GM23338 (cell line): ENCODE measurements at regions not wholly inside any gene's neighbourhood (a gene's known extent, or its start where the extent isn't known, plus 50 kb on each side); places are given as distances from the start of the nearest gene placed in this dataset.

Experiments used
- ATAC-seq: fragments of 200-7000 bp; cut with Tn5 transposase; 3 replicates; pipeline ENCODE4 v1.9.1; 2020
- DNase-seq: peaks from one replicate; pipeline ENCODE4 v3.0.0-alpha.2; 2015; ENCODE audit warnings: low spot score
- H2AFZ ChIP-seq: fragments of 200-600 bp; sonication (generic); 2 replicates; pipeline ENCODE4 v1.8.0; 2016; ENCODE audit warnings: antibody characterized with exemption, mild to moderate bottlenecking, moderate library complexity
- H3F3A ChIP-seq: fragments of 200-600 bp; sonication (generic); replicated peaks from 2 replicates; pipeline ENCODE4 v1.8.0; 2017; ENCODE audit warnings: antibody characterized with exemption, mixed run types, low read depth
- H3K27ac ChIP-seq: fragments of 200-600 bp; sonication (generic); 2 replicates; pipeline ENCODE4 v1.6.1; 2016; ENCODE audit warnings: low read depth
- H3K27me3 ChIP-seq: fragments of 200-600 bp; sonication (generic); 2 replicates; pipeline ENCODE4 v1.8.0; 2016; ENCODE audit warnings: mild to moderate bottlenecking, mixed run types, moderate library complexity; ENCODE audit not compliant: insufficient read depth
- H3K36me3 ChIP-seq: fragments of 200-600 bp; sonication (generic); 2 replicates; pipeline ENCODE4 v1.8.0; 2016; ENCODE audit warnings: mild to moderate bottlenecking; ENCODE audit not compliant: insufficient read depth
- H3K4me1 ChIP-seq: fragments of 200-600 bp; sonication (generic); 2 replicates; pipeline ENCODE4 v1.8.0; 2016; ENCODE audit warnings: mild to moderate bottlenecking, moderate library complexity; ENCODE audit not compliant: insufficient read depth
- H3K4me2 ChIP-seq: fragments of 200-600 bp; sonication (generic); 2 replicates; pipeline ENCODE4 v1.7.1; 2017; ENCODE audit warnings: mixed run types
- H3K4me3 ChIP-seq: fragments of 200-600 bp; sonication (generic); 2 replicates; pipeline ENCODE4 v1.6.1; 2016; ENCODE audit warnings: mixed run types
- H3K79me2 ChIP-seq: fragments of 200-600 bp; sonication (generic); replicated peaks from 2 replicates; pipeline ENCODE4 v1.8.0; 2017; ENCODE audit warnings: mild to moderate bottlenecking; ENCODE audit not compliant: insufficient read depth
- H3K9me2 ChIP-seq: fragments of 200-600 bp; sonication (generic); 2 replicates; pipeline ENCODE4 v1.8.0; 2017; ENCODE audit not compliant: insufficient read depth
- H4K20me1 ChIP-seq: fragments of 200-600 bp; sonication (generic); replicated peaks from 2 replicates; pipeline ENCODE4 v1.8.0; 2017; ENCODE audit warnings: mild to moderate bottlenecking; ENCODE audit not compliant: insufficient read depth
- H3K27ac Mint-ChIP-seq: 2 replicates; pipeline ENCODE4 v1.8.0; 2020; ENCODE audit warnings: inconsistent platforms, mild to moderate bottlenecking, moderate library complexity, mixed read lengths
- H3K27me3 Mint-ChIP-seq: 3 replicates; pipeline ENCODE4 v1.8.0; 2022; ENCODE audit warnings: low read depth, mild to moderate bottlenecking, moderate library complexity, mixed read lengths, inconsistent platforms; ENCODE audit not compliant: insufficient read depth, poor library complexity
- H3K36me3 Mint-ChIP-seq: 3 replicates; pipeline ENCODE4 v1.8.0; 2021; ENCODE audit warnings: low read depth, mild to moderate bottlenecking, inconsistent platforms, moderate library complexity, mixed read lengths
- H3K4me1 Mint-ChIP-seq: 3 replicates; pipeline ENCODE4 v1.8.0; 2020; ENCODE audit warnings: mild to moderate bottlenecking, inconsistent platforms, mixed read lengths
- H3K4me3 Mint-ChIP-seq: 3 replicates; pipeline ENCODE4 v1.8.0; 2021; ENCODE audit warnings: moderate library complexity, mild to moderate bottlenecking, inconsistent platforms, mixed read lengths
- H3K9me3 Mint-ChIP-seq: 3 replicates; pipeline ENCODE4 v1.8.0; 2020; ENCODE audit warnings: moderate library complexity, mild to moderate bottlenecking, inconsistent platforms, mixed read lengths
- CREB1 ChIP-seq: fragments of 250-450 bp; sonication (Bioruptor Pico); IDR thresholded peaks from 2 replicates; pipeline ENCODE4 v1.5.0; 2020; ENCODE audit warnings: low read depth, mild to moderate bottlenecking, moderate library complexity
- ETS1 ChIP-seq: IDR thresholded peaks from 2 replicates; pipeline ENCODE4 v1.6.1; 2016; ENCODE audit warnings: antibody characterized with exemption
- EZH2phosphoT487 ChIP-seq: fragments of 200-600 bp; sonication (generic); IDR thresholded peaks from one replicate; pipeline ENCODE4 v1.8.1; 2018; ENCODE audit warnings: antibody characterized with exemption; ENCODE audit not compliant: unreplicated experiment
- JUNB ChIP-seq: IDR thresholded peaks from one replicate; pipeline ENCODE4 v1.6.1; 2016; ENCODE audit warnings: antibody characterized with exemption; ENCODE audit not compliant: unreplicated experiment
- POLR2AphosphoS5 ChIP-seq: IDR thresholded peaks from 2 replicates; pipeline ENCODE4 v1.6.1; 2016; ENCODE audit warnings: antibody characterized with exemption, low read depth
- STAT1 ChIP-seq: IDR thresholded peaks from one replicate; pipeline ENCODE4 v1.6.1; 2016; ENCODE audit warnings: antibody characterized with exemption; ENCODE audit not compliant: unreplicated experiment
- ZNF331 ChIP-seq: fragments of 250-450 bp; sonication (Bioruptor Pico); IDR thresholded peaks from 2 replicates; pipeline ENCODE4 v1.5.0; 2020; ENCODE audit warnings: low read depth, mild to moderate bottlenecking, moderate library complexity
- ZNF462 ChIP-seq: fragments of 250-450 bp; sonication (Bioruptor Pico); IDR thresholded peaks from 2 replicates; pipeline ENCODE4 v1.5.0; 2020; ENCODE audit warnings: mild to moderate bottlenecking, moderate library complexity

DNA sequence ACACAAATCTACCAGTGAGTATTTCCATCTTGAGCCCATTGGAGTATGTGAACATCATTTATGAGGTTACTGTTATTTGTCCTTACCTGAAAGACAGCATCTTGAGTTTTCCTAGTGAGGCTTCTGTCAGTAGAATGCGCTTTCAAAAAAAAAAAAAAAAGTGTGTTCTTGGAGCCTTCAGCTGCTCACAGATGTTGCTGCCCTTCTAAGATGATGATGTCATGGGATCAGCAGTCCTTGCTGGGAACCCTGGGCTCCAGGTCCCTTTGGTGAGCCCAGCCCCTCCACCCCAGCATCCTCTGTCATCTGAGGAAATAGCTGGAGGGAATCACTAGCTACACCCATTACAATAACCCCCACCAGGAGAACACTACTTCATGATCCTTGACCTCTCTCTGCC lies 83.3 kb downstream of the ATPSCKMT start:
- H3K4me3 ChIP-seq = no peak overlapping the region
- no peaks in the 10 kb centered on the region for H3K79me2 ChIP-seq
- no peak overlapping the region for H3K4me2 ChIP-seq
- no peaks in the 10 kb centered on the region for H3K27me3 ChIP-seq
- H3F3A ChIP-seq = no peaks in the 10 kb centered on the region
- Mint-ChIP-seq H3K27ac (no peak overlapping the region), H3K4me3 (no peak overlapping the region), H3K27me3 (peaks cover 2% of the 10 kb centered on the region), H3K4me1 (peaks cover 14% of the 10 kb centered on the region), H3K9me3 (peaks cover 12% of the 10 kb centered on the region), H3K36me3 (peaks cover 16% of the 10 kb centered on the region)
- H3K36me3 ChIP-seq = no peaks in the 10 kb centered on the region
- no peak overlapping the region for H3K27ac ChIP-seq
- peaks cover 6% of the 10 kb centered on the region; the same call in 1 of the 2 replicates for H3K9me2 ChIP-seq
- DNase-seq (no peak), ATAC-seq (no peak)
- H3K4me1 ChIP-seq = peaks cover 13% of the 10 kb centered on the region
- no peak for TF ChIP-seq ZNF331 (CRISPR knock-in tag)
- TF ChIP-seq JUNB = no peak
- no peak for TF ChIP-seq ETS1
- no peak for TF ChIP-seq POLR2AphosphoS5
- no peak for TF ChIP-seq EZH2phosphoT487
- no peak for TF ChIP-seq CREB1 (CRISPR knock-in tag)
- no peak for TF ChIP-seq STAT1
- no peak for TF ChIP-seq ZNF462 (CRISPR knock-in tag)
- H4K20me1 ChIP-seq = no peaks in the 10 kb centered on the region
- H2AFZ ChIP-seq = no peak overlapping the region
